Prostate gland (tissue), 2 donors: ENCODE measurements at regions not wholly inside any gene's neighbourhood (a gene's known extent, or its start where the extent isn't known, plus 50 kb on each side); places are given as distances from the start of the nearest gene placed in this dataset.

Experiments
- DNase-seq: peaks from one replicate; pipeline ENCODE4 v3.0.0-alpha.2; 2019; ENCODE audit warnings: low spot score
- H3K27ac ChIP-seq, 2 donors: fragments of 200-600 bp; sonication (generic); 2 replicates each; pipeline ENCODE4 v1.5.1; 2017 to 2019
- H3K27me3 ChIP-seq: fragments of 200-600 bp; sonication (generic); replicated peaks from 2 replicates; pipeline ENCODE4 v1.5.1; 2019; ENCODE audit not compliant: insufficient read depth
- H3K36me3 ChIP-seq, 2 donors: fragments of 200-600 bp; sonication (generic); 1 replicate in 1 of 2; 2 replicates in 1 of 2; pipeline versions ENCODE4 v1.5.1 to v1.8.1; 2017 to 2019
- H3K4me1 ChIP-seq: fragments of 200-600 bp; sonication (generic); replicated peaks from 2 replicates; pipeline ENCODE4 v1.5.1; 2019
- H3K4me3 ChIP-seq, 2 donors: fragments of 200-600 bp; sonication (generic); 2 replicates each; pipeline ENCODE4 v1.5.1; 2017 to 2019
- H3K9me3 ChIP-seq: fragments of 200-600 bp; sonication (generic); 2 replicates; pipeline ENCODE4 v1.5.1; 2017
- CTCF ChIP-seq, 4 experiments: fragments of 200-600 bp in 2 of 4; fragments of 450-650 bp in 2 of 4; sonication (generic) in 2 of 4; IDR thresholded peaks; 1 replicate in 3 of 4; 2 replicates in 1 of 4; pipeline ENCODE4 v1.5.1; 2016 to 2019; ENCODE audit warnings: antibody characterized with exemption in 4 of 4, mild to moderate bottlenecking in 2 of 4, moderate library complexity in 2 of 4
- POLR2A ChIP-seq: fragments of 450-650 bp; IDR thresholded peaks from one replicate; pipeline ENCODE4 v1.6.1; 2016; ENCODE audit warnings: antibody characterized with exemption, mild to moderate bottlenecking
- POLR2AphosphoS5 ChIP-seq: sonication (generic); formaldehyde crosslinking; IDR thresholded peaks from one replicate; pipeline ENCODE4 v1.6.1; 2017; ENCODE audit warnings: antibody characterized with exemption
- WGBS: methylation state at CpG from one replicate; pipeline ENCODE4 v1.1.5; 2018; 5-methylcytosine and 5-hydroxymethylcytosine counted together
- intact Hi-C: fragments of 100-400 bp; cut with DNase I; formaldehyde crosslinking; loops from one replicate; pipeline ENCODE4 v1.14.2; 2022

GRCh38 chr16:65751622-65752521 is 614.6 kb upstream of the CDH5 start:
- H3K4me1 ChIP-seq = peaks cover 2% of the 10 kb centered on the region
- H3K9me3 ChIP-seq = no peaks in the 10 kb centered on the region
- TF ChIP-seq POLR2A = no peak
- no peak for TF ChIP-seq CTCF (IDR thresholded peaks at IDR 0.05)
- TF ChIP-seq POLR2AphosphoS5 = no peak
- no peaks in the 10 kb centered on the region for H3K36me3 ChIP-seq
- H3K27me3 ChIP-seq = no peaks in the 10 kb centered on the region
- H3K4me3 ChIP-seq = no peak overlapping the region
- peak overlapping the region in 1 of 2 donors; percentile 16 for H3K27ac ChIP-seq
- WGBS = 43% methylated on average over 8 of the region's 8 CpGs
- DNase-seq = no peak
- intact Hi-C loops = no loop called here

- H3K9me3 ChIP-seq = no peaks in the 10 kb centered on the region
- no peaks in the 10 kb centered on the region for H3K36me3 ChIP-seq
- no peak for DNase-seq
- H3K27me3 ChIP-seq = no peaks in the 10 kb centered on the region
- no peaks in the 10 kb centered on the region for H3K4me1 ChIP-seq
- intact Hi-C loops = no loop called here
- TF ChIP-seq CTCF (IDR thresholded peaks at IDR 0.05) (no peak), POLR2AphosphoS5 (no peak), POLR2A (no peak)
- WGBS = 74% methylated on average over 6 of the region's 6 CpGs
- no peak overlapping the region for H3K4me3 ChIP-seq
- no peak overlapping the region for H3K27ac ChIP-seq
Measured at GRCh38 chr16:65749506-65749905, 617.0 kb upstream of the CDH5 start.

GRCh38 chr16:65746941-65747340 is 619.5 kb upstream of the CDH5 start:
- no peaks in the 10 kb centered on the region for H3K9me3 ChIP-seq
- no peak for DNase-seq
- TF ChIP-seq POLR2AphosphoS5 (no peak), POLR2A (no peak), CTCF (IDR thresholded peaks at IDR 0.05) (no peak)
- H3K27me3 ChIP-seq = no peaks in the 10 kb centered on the region
- no peaks in the 10 kb centered on the region for H3K4me1 ChIP-seq
- H3K4me3 ChIP-seq = no peak overlapping the region
- no peaks in the 10 kb centered on the region for H3K36me3 ChIP-seq
- no peak overlapping the region for H3K27ac ChIP-seq
- intact Hi-C loops = no loop called here
- WGBS = 89% methylated on average over 4 of the region's 4 CpGs

- intact Hi-C loops = no loop called here
- TF ChIP-seq CTCF (IDR thresholded peaks at IDR 0.05) (no peak), POLR2AphosphoS5 (no peak), POLR2A (no peak)
- H3K27ac ChIP-seq = no peak overlapping the region
- DNase-seq = no peak
- no peaks in the 10 kb centered on the region for H3K9me3 ChIP-seq
- H3K36me3 ChIP-seq = no peaks in the 10 kb centered on the region
- no peak overlapping the region for H3K4me3 ChIP-seq
- no peaks in the 10 kb centered on the region for H3K27me3 ChIP-seq
- 88% methylated on average over 1 of the region's 1 CpG for WGBS
- H3K4me1 ChIP-seq = no peaks in the 10 kb centered on the region
Measured at GRCh38 chr16:65745201-65745708, 621.2 kb upstream of the CDH5 start.

- no peak for DNase-seq
- no peaks in the 10 kb centered on the region for H3K27me3 ChIP-seq
- H3K4me3 ChIP-seq = no peak overlapping the region
- TF ChIP-seq CTCF (IDR thresholded peaks at IDR 0.05) = no peak
- no peak for TF ChIP-seq POLR2AphosphoS5
- TF ChIP-seq POLR2A = no peak
- WGBS = 88% methylated on average over 2 of the region's 2 CpGs
- H3K4me1 ChIP-seq = no peaks in the 10 kb centered on the region
- H3K9me3 ChIP-seq = no peaks in the 10 kb centered on the region
- H3K27ac ChIP-seq = no peak overlapping the region
- H3K36me3 ChIP-seq = no peaks in the 10 kb centered on the region
- intact Hi-C loops = no loop called here
Measured at GRCh38 chr16:65744401-65744800, 622.1 kb upstream of the CDH5 start.
